ENCODE measurements at regions not wholly inside any gene's neighbourhood (a gene's known extent, or its start where the extent isn't known, plus 50 kb on each side); places are given as distances from the start of the nearest gene placed in this dataset.
"Not testable (repeated sequence)": the region's sequence is repeated elsewhere in the genome, so short reads cannot be mapped to it uniquely, and the experiment has no call there.

- TF ChIP-seq, protein P1, sequence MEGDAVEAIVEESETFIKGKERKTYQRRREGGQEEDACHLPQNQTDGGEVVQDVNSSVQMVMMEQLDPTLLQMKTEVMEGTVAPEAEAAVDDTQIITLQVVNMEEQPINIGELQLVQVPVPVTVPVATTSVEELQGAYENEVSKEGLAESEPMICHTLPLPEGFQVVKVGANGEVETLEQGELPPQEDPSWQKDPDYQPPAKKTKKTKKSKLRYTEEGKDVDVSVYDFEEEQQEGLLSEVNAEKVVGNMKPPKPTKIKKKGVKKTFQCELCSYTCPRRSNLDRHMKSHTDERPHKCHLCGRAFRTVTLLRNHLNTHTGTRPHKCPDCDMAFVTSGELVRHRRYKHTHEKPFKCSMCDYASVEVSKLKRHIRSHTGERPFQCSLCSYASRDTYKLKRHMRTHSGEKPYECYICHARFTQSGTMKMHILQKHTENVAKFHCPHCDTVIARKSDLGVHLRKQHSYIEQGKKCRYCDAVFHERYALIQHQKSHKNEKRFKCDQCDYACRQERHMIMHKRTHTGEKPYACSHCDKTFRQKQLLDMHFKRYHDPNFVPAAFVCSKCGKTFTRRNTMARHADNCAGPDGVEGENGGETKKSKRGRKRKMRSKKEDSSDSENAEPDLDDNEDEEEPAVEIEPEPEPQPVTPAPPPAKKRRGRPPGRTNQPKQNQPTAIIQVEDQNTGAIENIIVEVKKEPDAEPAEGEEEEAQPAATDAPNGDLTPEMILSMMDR (conservative IDR thresholded peaks at IDR 0.05; ENCODE audit: low read depth, low read length) = not testable (repeated sequence)
- TF ChIP-seq POLR2A (IDR thresholded peaks at IDR 0.05; ENCODE audit: low read depth, low read length); RAD21 (IDR thresholded peaks at IDR 0.05; ENCODE audit: low read length): not testable (repeated sequence)
These were observed 80.1 kb downstream of the NPIPB11 start for GRCh38 chr16:29326164-29327125.

Data from IMR-90 (cell line).